Esophagus muscularis mucosa (tissue), 4 donors: ENCODE measurements at regions not wholly inside any gene's neighbourhood (a gene's known extent, or its start where the extent isn't known, plus 50 kb on each side); places are given as distances from the start of the nearest gene placed in this dataset.

Source experiments
- DNase-seq: peaks from one replicate; pipeline ENCODE4 v3.0.0-alpha.2; 2017; ENCODE audit errors: extremely low spot score
- H3K27ac ChIP-seq, 4 donors: fragments of 200-600 bp; sonication (generic); replicated peaks in 1 of 4; 1 replicate in 3 of 4; 2 replicates in 1 of 4; pipeline ENCODE4 v1.5.1; 2016 to 2019; ENCODE audit warnings: mild to moderate bottlenecking in 1 of 4
- H3K27me3 ChIP-seq, 4 donors: fragments of 200-600 bp; sonication (generic); one replicate each; pipeline versions ENCODE4 v1.5.1 to v1.6.0; 2016 to 2019
- H3K36me3 ChIP-seq, 4 donors: fragments of 200-600 bp; sonication (generic); one replicate each; pipeline ENCODE4 v1.5.1; 2016 to 2019
- H3K4me1 ChIP-seq, 4 donors: fragments of 200-600 bp; sonication (generic); one replicate each; pipeline ENCODE4 v1.5.1; 2016 to 2019
- H3K4me3 ChIP-seq, 4 donors: fragments of 200-600 bp; sonication (generic); 1 replicate in 2 of 4; 2 replicates in 2 of 4; pipeline ENCODE4 v1.5.1; 2016 to 2019; ENCODE audit warnings: mild to moderate bottlenecking in 4 of 4, moderate library complexity in 1 of 4
- H3K9me3 ChIP-seq, 4 donors: fragments of 200-600 bp; sonication (generic); 1 replicate in 3 of 4; 2 replicates in 1 of 4; pipeline ENCODE4 v1.5.1; 2016 to 2019
- EP300 ChIP-seq: sonication (generic); formaldehyde crosslinking; IDR thresholded peaks from one replicate; pipeline ENCODE4 v1.6.1; 2017; ENCODE audit warnings: antibody characterized with exemption
- POLR2A ChIP-seq: fragments of 450-650 bp; IDR thresholded peaks from one replicate; pipeline ENCODE4 v1.6.1; 2017; ENCODE audit warnings: antibody characterized with exemption, moderate library complexity, mild to moderate bottlenecking, low read depth
- POLR2AphosphoS5 ChIP-seq, 2 donors: sonication (generic); formaldehyde crosslinking; IDR thresholded peaks; one replicate each; pipeline ENCODE4 v1.6.1; 2017; ENCODE audit warnings: antibody characterized with exemption in 2 of 2
- WGBS: methylation state at CpG from one replicate; pipeline ENCODE4 v1.1.5; 2018; 5-methylcytosine and 5-hydroxymethylcytosine counted together
- intact Hi-C: fragments of 100-400 bp; cut with DNase I; formaldehyde crosslinking; loops from one replicate; pipeline ENCODE4 v1.15.1; 2023
- TF ChIP-seq, protein P1 (sequence below), 3 experiments: fragments of 200-600 bp in 2 of 3; fragments of 450-650 bp in 1 of 3; sonication (generic) in 2 of 3; IDR thresholded peaks; one replicate each; pipeline ENCODE4 v1.5.1; 2017 to 2019; ENCODE audit warnings: antibody characterized with exemption in 3 of 3, mild to moderate bottlenecking in 2 of 3, moderate library complexity in 1 of 3

DNA sequence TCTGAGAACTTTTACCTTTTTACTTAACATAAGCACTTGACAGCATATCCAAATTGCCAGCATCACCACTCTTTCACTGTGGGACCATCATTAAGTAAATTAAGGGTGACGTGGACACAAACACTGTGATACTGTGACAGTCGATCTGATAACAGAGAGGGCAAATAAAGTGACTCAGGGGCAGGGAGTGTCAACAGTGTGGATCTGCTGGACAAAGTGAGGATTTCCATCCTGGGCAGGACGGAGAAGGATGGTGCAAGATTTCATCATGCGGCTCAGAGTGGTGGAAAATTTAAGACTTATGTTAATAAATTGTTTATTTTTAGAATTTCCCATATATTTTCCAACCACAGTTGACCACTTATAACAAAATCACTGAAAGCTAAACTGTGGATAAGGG, 60.0 kb upstream of the WDFY2 start:
- 63% methylated on average over 4 of the region's 4 CpGs for WGBS
- TF ChIP-seq POLR2AphosphoS5 (IDR thresholded peaks at IDR 0.05) (no peak), POLR2A (no peak), EP300 (no peak)
- TF ChIP-seq, protein P1, sequence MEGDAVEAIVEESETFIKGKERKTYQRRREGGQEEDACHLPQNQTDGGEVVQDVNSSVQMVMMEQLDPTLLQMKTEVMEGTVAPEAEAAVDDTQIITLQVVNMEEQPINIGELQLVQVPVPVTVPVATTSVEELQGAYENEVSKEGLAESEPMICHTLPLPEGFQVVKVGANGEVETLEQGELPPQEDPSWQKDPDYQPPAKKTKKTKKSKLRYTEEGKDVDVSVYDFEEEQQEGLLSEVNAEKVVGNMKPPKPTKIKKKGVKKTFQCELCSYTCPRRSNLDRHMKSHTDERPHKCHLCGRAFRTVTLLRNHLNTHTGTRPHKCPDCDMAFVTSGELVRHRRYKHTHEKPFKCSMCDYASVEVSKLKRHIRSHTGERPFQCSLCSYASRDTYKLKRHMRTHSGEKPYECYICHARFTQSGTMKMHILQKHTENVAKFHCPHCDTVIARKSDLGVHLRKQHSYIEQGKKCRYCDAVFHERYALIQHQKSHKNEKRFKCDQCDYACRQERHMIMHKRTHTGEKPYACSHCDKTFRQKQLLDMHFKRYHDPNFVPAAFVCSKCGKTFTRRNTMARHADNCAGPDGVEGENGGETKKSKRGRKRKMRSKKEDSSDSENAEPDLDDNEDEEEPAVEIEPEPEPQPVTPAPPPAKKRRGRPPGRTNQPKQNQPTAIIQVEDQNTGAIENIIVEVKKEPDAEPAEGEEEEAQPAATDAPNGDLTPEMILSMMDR (IDR thresholded peaks at IDR 0.05) = no peak

DNA sequence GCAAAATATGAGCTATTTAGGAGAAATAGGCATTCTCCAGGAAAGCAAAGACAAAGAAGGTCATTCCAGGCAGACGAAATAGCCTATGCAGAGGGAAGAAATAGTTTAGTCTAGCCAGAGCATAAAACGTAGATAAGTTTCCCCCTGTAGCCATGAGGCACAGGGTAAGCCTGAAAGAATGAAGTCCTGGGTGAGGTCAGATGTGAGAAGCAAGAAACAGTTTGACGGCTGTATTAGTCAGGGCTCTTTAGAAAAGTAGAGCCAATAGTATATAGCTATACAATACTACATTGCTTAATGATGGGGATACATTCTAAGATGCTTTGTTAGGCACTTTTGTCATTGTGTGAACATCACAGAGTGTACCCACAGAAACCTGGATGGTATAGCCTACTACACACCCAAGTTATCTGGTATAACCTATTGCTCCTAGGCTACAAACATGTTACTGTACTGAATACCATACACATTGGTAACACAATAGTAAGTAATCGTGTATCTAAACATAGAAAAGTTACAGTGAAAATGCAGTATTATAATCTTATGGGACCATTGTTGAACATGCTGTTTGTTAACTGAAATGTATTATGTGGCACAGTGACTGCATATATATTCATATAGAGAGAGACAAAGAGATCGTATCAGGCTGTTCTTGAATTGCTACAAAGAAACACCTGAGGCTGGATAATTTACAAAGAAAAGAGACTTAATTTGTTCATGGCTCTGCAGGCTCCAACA, 59.3 kb upstream of the WDFY2 start:
- DNase-seq = no peak
- no peaks in the 10 kb centered on the region for H3K4me1 ChIP-seq
- WGBS = 80% methylated on average over 5 of the region's 5 CpGs
- H3K27ac ChIP-seq = no peak overlapping the region
- no peaks in the 10 kb centered on the region for H3K27me3 ChIP-seq
- H3K36me3 ChIP-seq = no peaks in the 10 kb centered on the region
- intact Hi-C loops = no loop called here
- no peaks in the 10 kb centered on the region for H3K9me3 ChIP-seq
- TF ChIP-seq POLR2A = no peak
- TF ChIP-seq POLR2AphosphoS5 (IDR thresholded peaks at IDR 0.05) = no peak
- TF ChIP-seq, protein P1 (IDR thresholded peaks at IDR 0.05) = no peak
- TF ChIP-seq EP300 = no peak
- H3K4me3 ChIP-seq = no peak overlapping the region

More for the DNA sequence above, 60.0 kb upstream of the WDFY2 start:
- Histone ChIP-seq H3K4me1 (no peaks in the 10 kb centered on the region), H3K27ac (no peak overlapping the region), H3K27me3 (no peaks in the 10 kb centered on the region), H3K36me3 (no peaks in the 10 kb centered on the region), H3K4me3 (no peak overlapping the region), H3K9me3 (no peaks in the 10 kb centered on the region)
- DNase-seq = no peak
- intact Hi-C loops = no loop called here

DNA sequence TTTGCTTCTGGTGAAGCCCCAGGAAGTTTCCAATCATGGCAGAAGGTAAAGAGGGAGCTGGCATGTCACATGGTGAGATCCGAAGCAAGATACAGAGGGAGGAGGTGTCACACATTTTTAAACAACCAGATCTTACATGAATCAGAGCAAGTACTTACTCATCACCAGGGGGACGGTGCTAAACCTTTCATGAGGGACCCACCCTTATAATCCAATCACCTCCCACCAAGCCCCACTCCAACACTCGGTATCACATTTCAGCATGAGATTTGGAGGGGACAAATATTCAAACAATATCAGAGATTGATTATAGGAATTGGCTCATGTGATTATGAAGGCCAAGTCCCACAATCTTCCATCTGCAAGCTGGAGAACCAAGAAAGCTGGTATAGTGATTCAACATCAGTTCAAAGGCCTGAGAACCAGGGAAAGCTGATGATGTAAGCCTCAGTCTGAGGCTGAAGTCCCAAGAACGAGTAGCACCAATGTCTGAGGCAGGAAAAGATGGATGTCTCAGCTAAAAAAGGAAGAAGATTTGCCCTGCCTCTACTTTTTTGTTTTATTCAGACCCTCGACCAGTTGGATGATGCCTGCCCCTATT, 58.6 kb upstream of the WDFY2 start:
- intact Hi-C loops = no loop called here
- Histone ChIP-seq H3K4me1 (no peaks in the 10 kb centered on the region), H3K27ac (no peak overlapping the region), H3K36me3 (no peaks in the 10 kb centered on the region), H3K4me3 (no peak overlapping the region), H3K9me3 (no peaks in the 10 kb centered on the region), H3K27me3 (no peaks in the 10 kb centered on the region)
- DNase-seq = no peak
- no peak for TF ChIP-seq POLR2AphosphoS5 (IDR thresholded peaks at IDR 0.05)
- TF ChIP-seq, protein P1 (IDR thresholded peaks at IDR 0.05) = no peak
- TF ChIP-seq EP300 = no peak
- no peak for TF ChIP-seq POLR2A
- WGBS = 69% methylated on average over 5 of the region's 5 CpGs

DNA sequence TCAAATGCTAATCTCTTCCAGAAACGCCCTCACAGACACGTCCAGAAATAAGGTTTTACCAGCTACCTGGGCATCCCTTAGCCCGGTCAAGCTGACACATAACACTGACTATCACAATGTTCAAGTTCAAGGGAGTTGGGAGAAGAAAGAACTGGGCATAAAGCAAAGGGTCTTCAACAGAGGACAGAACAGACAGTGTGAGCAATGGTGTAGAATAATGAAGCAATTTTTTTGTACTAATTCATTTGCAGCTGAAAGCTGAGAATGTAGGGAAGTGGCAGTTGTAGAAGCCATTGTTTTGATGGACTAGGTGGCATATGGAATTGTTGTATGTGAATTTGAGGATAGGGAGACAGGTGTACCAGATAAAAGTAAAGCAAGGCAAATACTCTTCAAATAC, 58.1 kb upstream of the WDFY2 start:
- Histone ChIP-seq H3K4me1 (no peaks in the 10 kb centered on the region), H3K27ac (no peak overlapping the region), H3K27me3 (no peaks in the 10 kb centered on the region), H3K4me3 (no peak overlapping the region), H3K9me3 (no peaks in the 10 kb centered on the region), H3K36me3 (no peaks in the 10 kb centered on the region)
- TF ChIP-seq POLR2AphosphoS5 (IDR thresholded peaks at IDR 0.05) (no peak), EP300 (no peak), POLR2A (no peak)
- TF ChIP-seq, protein P1 (IDR thresholded peaks at IDR 0.05) = no peak
- intact Hi-C loops = no loop called here
- no peak for DNase-seq
- WGBS = 87% methylated on average over 3 of the region's 3 CpGs
